NCI-H2171 (cell line): ENCODE measurements at regions not wholly inside any gene's neighbourhood (a gene's known extent, or its start where the extent isn't known, plus 50 kb on each side); places are given as distances from the start of the nearest gene placed in this dataset.

Experiments
- DNase-seq: peaks from one replicate; lab custom pipeline; 2025; lab: John Stamatoyannopoulos, UW

- DNase-seq, result no peak
Observed at GRCh38 chr5:17431272-17432050, 66.6 kb upstream of the TAF11L2 start.

GRCh38 chr5:17432569-17432968, 65.5 kb upstream of the TAF11L2 start:
- no peak for DNase-seq

- DNase-seq, result no peak
Observed at GRCh38 chr5:17433406-17433805, 64.6 kb upstream of the TAF11L2 start.

- DNase-seq, result no peak
Observed at GRCh38 chr5:17434982-17435381, 63.0 kb upstream of the TAF11L2 start.

GRCh38 chr5:17436350-17436749, 61.7 kb upstream of the TAF11L2 start:
- no peak for DNase-seq

- no peak for DNase-seq
Observed at GRCh38 chr5:17436761-17437221, 61.2 kb upstream of the TAF11L2 start.

GRCh38 chr5:17438027-17438426, 60.0 kb upstream of the TAF11L2 start:
- DNase-seq, result no peak

- no peak for DNase-seq
Observed at GRCh38 chr5:17439956-17440355, 58.1 kb upstream of the TAF11L2 start.

- DNase-seq, result no peak
Observed at GRCh38 chr5:17440766-17441165, 57.3 kb upstream of the TAF11L2 start.

GRCh38 chr5:17441351-17441750, 56.7 kb upstream of the TAF11L2 start:
- no peak for DNase-seq

GRCh38 chr5:17443333-17444130, 54.5 kb upstream of the TAF11L2 start:
- no peak for DNase-seq

GRCh38 chr5:17444496-17444895, 53.5 kb upstream of the TAF11L2 start:
- DNase-seq, result no peak

GRCh38 chr5:17445185-17445584, 52.8 kb upstream of the TAF11L2 start:
- no peak for DNase-seq
